B cell (primary cell): ENCODE measurements at regions not wholly inside any gene's neighbourhood (a gene's known extent, or its start where the extent isn't known, plus 50 kb on each side); places are given as distances from the start of the nearest gene placed in this dataset.

Source experiments
- EZH2 ChIP-seq: IDR thresholded peaks from 2 replicates; pipeline ENCODE4 v1.6.1; 2012; ENCODE audit warnings: borderline replicate concordance, low read depth, mild to moderate bottlenecking, moderate library complexity, low read length; ENCODE audit not compliant: insufficient read depth, poor library complexity, severe bottlenecking
- TF ChIP-seq, protein P1 (sequence below): fragments of 200-600 bp; IDR thresholded peaks from one replicate; pipeline ENCODE4 v1.8.0; 2022; ENCODE audit warnings: antibody characterized with exemption, mild to moderate bottlenecking

DNA sequence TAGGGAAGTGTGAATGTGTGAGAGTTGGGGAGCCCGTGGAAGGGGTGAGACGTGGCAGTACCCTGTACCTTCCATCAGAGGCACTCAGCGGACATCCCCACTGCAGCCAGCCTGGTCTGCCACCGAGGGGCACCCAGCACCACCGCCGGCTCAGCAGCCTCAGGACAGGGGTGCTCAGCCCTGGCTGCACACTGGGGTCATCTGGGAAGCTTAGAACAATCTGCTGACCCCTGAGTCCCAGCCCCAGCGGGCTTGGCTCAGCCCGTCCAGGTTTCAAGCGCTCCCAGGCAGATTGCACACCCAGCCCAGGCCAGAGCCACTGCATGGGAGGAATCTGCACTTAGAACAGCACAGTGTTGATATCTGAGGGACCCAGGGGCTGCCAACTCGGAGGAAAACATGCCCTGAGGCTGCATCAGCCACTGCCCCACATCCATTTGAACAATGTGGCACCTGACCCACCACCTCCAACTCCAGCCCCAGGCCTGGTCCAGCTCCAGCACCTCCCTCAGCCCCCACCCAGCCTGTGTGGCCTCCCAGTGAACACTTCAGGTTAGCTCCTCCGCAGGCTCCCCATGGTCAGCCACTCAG, 147.1 kb upstream of the OTOS start:
- TF ChIP-seq, protein P1, sequence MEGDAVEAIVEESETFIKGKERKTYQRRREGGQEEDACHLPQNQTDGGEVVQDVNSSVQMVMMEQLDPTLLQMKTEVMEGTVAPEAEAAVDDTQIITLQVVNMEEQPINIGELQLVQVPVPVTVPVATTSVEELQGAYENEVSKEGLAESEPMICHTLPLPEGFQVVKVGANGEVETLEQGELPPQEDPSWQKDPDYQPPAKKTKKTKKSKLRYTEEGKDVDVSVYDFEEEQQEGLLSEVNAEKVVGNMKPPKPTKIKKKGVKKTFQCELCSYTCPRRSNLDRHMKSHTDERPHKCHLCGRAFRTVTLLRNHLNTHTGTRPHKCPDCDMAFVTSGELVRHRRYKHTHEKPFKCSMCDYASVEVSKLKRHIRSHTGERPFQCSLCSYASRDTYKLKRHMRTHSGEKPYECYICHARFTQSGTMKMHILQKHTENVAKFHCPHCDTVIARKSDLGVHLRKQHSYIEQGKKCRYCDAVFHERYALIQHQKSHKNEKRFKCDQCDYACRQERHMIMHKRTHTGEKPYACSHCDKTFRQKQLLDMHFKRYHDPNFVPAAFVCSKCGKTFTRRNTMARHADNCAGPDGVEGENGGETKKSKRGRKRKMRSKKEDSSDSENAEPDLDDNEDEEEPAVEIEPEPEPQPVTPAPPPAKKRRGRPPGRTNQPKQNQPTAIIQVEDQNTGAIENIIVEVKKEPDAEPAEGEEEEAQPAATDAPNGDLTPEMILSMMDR: no peak
- no peak for TF ChIP-seq EZH2
